B cell (primary cell): ENCODE measurements at regions not wholly inside any gene's neighbourhood (a gene's known extent, or its start where the extent isn't known, plus 50 kb on each side); places are given as distances from the start of the nearest gene placed in this dataset.

ENCODE experiments used
- ATAC-seq: fragments of 200-7000 bp; cut with Tn5 transposase; one replicate; pipeline ENCODE4 v1.10.0; 2021; ENCODE audit warnings: low read depth, mild to moderate bottlenecking, moderate number of reproducible peaks, moderate library complexity
- CTCF ChIA-PET: fragments of 350-600 bp; sonication (Branson Sonifier 250); formaldehyde crosslinking; loops from one replicate; lab custom pipeline; 2021; ENCODE audit warnings: antibody characterized with exemption, inconsistent platforms; lab: Charles Lee
- POLR2A ChIA-PET: fragments of 350-600 bp; sonication (Branson Sonifier 250); formaldehyde crosslinking; loops from one replicate; lab custom pipeline; 2021; ENCODE audit warnings: antibody characterized with exemption; lab: Charles Lee
- DNase-seq: peaks from one replicate; pipeline ENCODE4 v3.0.0; 2013
- H2AFZ ChIP-seq: 2 replicates; pipeline ENCODE4 v1.6.1; 2012; ENCODE audit warnings: mild to moderate bottlenecking, low read depth, low read length; ENCODE audit not compliant: insufficient read depth, poor library complexity, severe bottlenecking
- H3K27ac ChIP-seq, 2 donors: 1 replicate in 1 of 2; 2 replicates in 1 of 2; pipeline ENCODE4 v1.5.1; 2012 to 2013; ENCODE audit warnings: low read length in 2 of 2, mild to moderate bottlenecking in 2 of 2, moderate library complexity in 1 of 2
- H3K27me3 ChIP-seq, 4 experiments: fragments of 200-600 bp in 1 of 4; sonication (generic) in 1 of 4; replicated peaks in 1 of 4; 1 replicate in 2 of 4; 2 replicates in 2 of 4; pipeline versions ENCODE4 v1.6.1 to v1.7.0; 2013 to 2016; ENCODE audit warnings: low read length in 3 of 4, mild to moderate bottlenecking in 2 of 4, mixed read lengths in 1 of 4, moderate library complexity in 1 of 4; ENCODE audit not compliant: insufficient read depth in 4 of 4, control insufficient read depth in 3 of 4; ENCODE audit errors: control extremely low read depth in 1 of 4
- H3K36me3 ChIP-seq, 2 experiments: replicated peaks in 1 of 2; 1 replicate in 1 of 2; 2 replicates in 1 of 2; pipeline versions ENCODE4 v1.6.1 to v1.7.1; 2013; ENCODE audit warnings: low read length in 1 of 2; ENCODE audit not compliant: insufficient read depth in 2 of 2, control insufficient read depth in 1 of 2; ENCODE audit errors: control extremely low read depth in 1 of 2, extremely low read depth in 1 of 2
- H3K4me1 ChIP-seq, 2 donors: fragments of 200-600 bp in 1 of 2; sonication (generic) in 1 of 2; 1 replicate in 1 of 2; 2 replicates in 1 of 2; pipeline versions ENCODE4 v1.5.1 to v1.6.1; 2013 to 2017; ENCODE audit warnings: low read length in 2 of 2; ENCODE audit not compliant: control insufficient read depth in 2 of 2, insufficient read depth in 2 of 2
- H3K4me2 ChIP-seq: replicated peaks from 2 replicates; pipeline ENCODE3; 2012; ENCODE audit warnings: mild to moderate bottlenecking, low read depth, low read length; ENCODE audit not compliant: poor library complexity, severe bottlenecking
- H3K4me3 ChIP-seq, 5 experiments: fragments of 200-600 bp in 1 of 5; sonication (generic) in 1 of 5; 1 replicate in 3 of 5; 2 replicates in 2 of 5; pipeline versions ENCODE4 v1.5.1 to v1.7.0; 2011 to 2016; ENCODE audit warnings: low read length in 4 of 5, mild to moderate bottlenecking in 4 of 5, low read depth in 2 of 5, control low read depth in 1 of 5, moderate library complexity in 1 of 5; ENCODE audit not compliant: insufficient read depth in 1 of 5; ENCODE audit errors: control extremely low read depth in 1 of 5, extremely low read depth in 1 of 5
- H3K79me2 ChIP-seq: fragments of 200-600 bp; sonication (generic); one replicate; pipeline ENCODE4 v1.6.0; 2016; ENCODE audit warnings: low read length; ENCODE audit not compliant: control insufficient read depth, insufficient read depth
- H3K9ac ChIP-seq: fragments of 200-600 bp; sonication (generic); 2 replicates; pipeline ENCODE4 v1.6.1; 2017; ENCODE audit warnings: mild to moderate bottlenecking, low read length, moderate library complexity
- H3K9me3 ChIP-seq, 3 donors: one replicate each; pipeline versions ENCODE4 v1.6.1 to v1.7.1; 2013; ENCODE audit warnings: low read length in 2 of 3; ENCODE audit not compliant: control insufficient read depth in 2 of 3, insufficient read depth in 1 of 3; ENCODE audit errors: control extremely low read depth in 1 of 3
- H4K20me1 ChIP-seq: 2 replicates; pipeline ENCODE4 v1.6.0; 2012; ENCODE audit warnings: mild to moderate bottlenecking, low read length; ENCODE audit not compliant: insufficient read depth, control insufficient read depth, poor library complexity, severe bottlenecking
- H3K27ac Mint-ChIP-seq: one replicate; pipeline ENCODE4 v1.8.0; 2021; ENCODE audit warnings: mixed read lengths
- H3K27me3 Mint-ChIP-seq: one replicate; pipeline ENCODE4 v1.8.0; 2021; ENCODE audit warnings: mixed read lengths
- H3K4me1 Mint-ChIP-seq: one replicate; pipeline ENCODE4 v1.8.0; 2021; ENCODE audit warnings: mixed read lengths
- H3K4me3 Mint-ChIP-seq: one replicate; pipeline ENCODE4 v1.8.0; 2021; ENCODE audit warnings: mixed read lengths
- H3K9me3 Mint-ChIP-seq: one replicate; pipeline ENCODE4 v1.8.0; 2022; ENCODE audit warnings: mixed read lengths; ENCODE audit not compliant: insufficient read depth
- CTCF ChIP-seq: fragments of 200-600 bp; IDR thresholded peaks from one replicate; pipeline ENCODE4 v1.8.0; 2022; ENCODE audit warnings: antibody characterized with exemption, mild to moderate bottlenecking
- EZH2 ChIP-seq: IDR thresholded peaks from 2 replicates; pipeline ENCODE4 v1.6.1; 2012; ENCODE audit warnings: borderline replicate concordance, low read depth, mild to moderate bottlenecking, moderate library complexity, low read length; ENCODE audit not compliant: insufficient read depth, poor library complexity, severe bottlenecking
- WGBS: methylation state at CpG from one replicate; pipeline ENCODE4 v1.1.5; 2013; ENCODE audit warnings: missing lambda C conversion rate; ENCODE audit not compliant: insufficient coverage; 5-methylcytosine and 5-hydroxymethylcytosine counted together
- intact Hi-C: fragments of 100-400 bp; cut with micrococcal nuclease; formaldehyde crosslinking; loops from one replicate; pipeline ENCODE4 v1.10.0; 2022

GRCh38 chr16:86791287-86792035 is 213.1 kb downstream of the FOXL1 start:
- intact Hi-C loops: no loop called here
- Histone ChIP-seq H3K27me3 (peaks cover 0 to 2% (median 0%) of the 10 kb centered on the region in 4 experiments), H3K4me1 (no peaks in the 10 kb centered on the region), H4K20me1 (no peaks in the 10 kb centered on the region), H3K4me2 (no peak overlapping the region), H3K9me3 (no peaks in the 10 kb centered on the region), H3K79me2 (no peaks in the 10 kb centered on the region), H3K9ac (no peak overlapping the region), H2AFZ (no peak overlapping the region), H3K27ac (no peak overlapping the region), H3K4me3 (no peak overlapping the region), H3K36me3 (no peaks in the 10 kb centered on the region)
- no peak for DNase-seq
- Mint-ChIP-seq H3K4me3 (no peak overlapping the region), H3K9me3 (no peaks in the 10 kb centered on the region), H3K27ac (no peak overlapping the region), H3K27me3 (peaks cover 8% of the 10 kb centered on the region), H3K4me1 (no peaks in the 10 kb centered on the region)
- TF ChIP-seq EZH2 (no peak), CTCF (no peak)
- ChIA-PET POLR2A (no interaction called here), CTCF (no interaction called here)
- 83% methylated on average over 17 of the region's 20 CpGs for WGBS
- no peak for ATAC-seq

- Mint-ChIP-seq H3K4me3 (no peak overlapping the region), H3K4me1 (no peaks in the 10 kb centered on the region), H3K27ac (no peak overlapping the region), H3K9me3 (peaks cover 2% of the 10 kb centered on the region), H3K27me3 (peaks cover 24% of the 10 kb centered on the region)
- intact Hi-C loops: no loop called here
- TF ChIP-seq CTCF (no peak), EZH2 (no peak)
- 84% methylated on average over 11 of the region's 15 CpGs for WGBS
- Histone ChIP-seq H3K27me3 (peaks cover 0 to 10% (median 3%) of the 10 kb centered on the region in 4 experiments), H3K4me2 (no peak overlapping the region), H3K79me2 (no peaks in the 10 kb centered on the region), H3K4me1 (no peaks in the 10 kb centered on the region), H3K4me3 (no peak overlapping the region), H3K27ac (no peak overlapping the region), H3K9ac (no peak overlapping the region), H3K36me3 (no peaks in the 10 kb centered on the region), H4K20me1 (no peaks in the 10 kb centered on the region), H2AFZ (no peak overlapping the region), H3K9me3 (no peaks in the 10 kb centered on the region)
- DNase-seq: no peak
- ChIA-PET POLR2A (no interaction called here), CTCF (no interaction called here)
- ATAC-seq: no peak
Observed at GRCh38 chr16:86794216-86794864, 216.0 kb downstream of the FOXL1 start.
